ENCODE measurements at regions not wholly inside any gene's neighbourhood (a gene's known extent, or its start where the extent isn't known, plus 50 kb on each side); places are given as distances from the start of the nearest gene placed in this dataset.

- TF ChIP-seq POLR2A (IDR thresholded peaks at IDR 0.05) (no peak), CTCF (IDR thresholded peaks at IDR 0.05) (no peak), EP300 (IDR thresholded peaks at IDR 0.05) (no peak)
Measured at GRCh38 chr20:12928755-12929401, 79.9 kb upstream of the SPTLC3 start.
